HL-60 (cell line): ENCODE measurements at regions not wholly inside any gene's neighbourhood (a gene's known extent, or its start where the extent isn't known, plus 50 kb on each side); places are given as distances from the start of the nearest gene placed in this dataset.

Experiments
- GABPA ChIP-seq: IDR thresholded peaks from 2 replicates; pipeline ENCODE4 v1.6.1; 2012; ENCODE audit warnings: low read depth
- POLR2AphosphoS5 ChIP-seq: IDR thresholded peaks from 2 replicates; pipeline ENCODE4 v1.6.1; 2012; ENCODE audit warnings: low read depth
- REST ChIP-seq: IDR thresholded peaks from 2 replicates; pipeline ENCODE4 v1.6.1; 2012; ENCODE audit warnings: low read depth; ENCODE audit not compliant: insufficient replicate concordance
- SPI1 ChIP-seq: IDR thresholded peaks from 2 replicates; pipeline ENCODE4 v1.6.1; 2012; ENCODE audit warnings: low read depth, mild to moderate bottlenecking, borderline replicate concordance
- TF ChIP-seq, protein P1 (sequence below): IDR thresholded peaks from one replicate; pipeline ENCODE4 v1.5.1; 2011; ENCODE audit warnings: low read length, control low read depth, inconsistent platforms; ENCODE audit not compliant: insufficient read depth

DNA sequence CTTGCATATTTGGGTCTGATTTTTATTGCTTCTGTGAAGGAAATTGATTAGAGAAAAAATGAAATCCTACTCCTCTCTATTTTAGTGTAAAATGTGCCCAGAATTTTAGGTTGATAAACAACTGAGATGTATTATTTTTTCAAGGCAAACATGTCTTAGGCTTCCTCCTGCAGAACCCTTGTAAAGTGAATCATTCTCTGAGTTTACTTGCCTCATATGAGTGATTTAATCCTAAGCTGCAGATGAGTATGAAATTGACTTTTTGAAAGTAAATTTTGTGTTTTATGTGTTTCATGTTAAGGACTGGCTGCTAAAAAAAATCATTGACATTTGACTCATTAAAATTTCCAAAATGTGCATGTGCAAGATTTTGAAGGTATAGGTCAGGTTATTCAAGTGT lies 138.5 kb upstream of the PHACTR1 start:
- TF ChIP-seq, protein P1, sequence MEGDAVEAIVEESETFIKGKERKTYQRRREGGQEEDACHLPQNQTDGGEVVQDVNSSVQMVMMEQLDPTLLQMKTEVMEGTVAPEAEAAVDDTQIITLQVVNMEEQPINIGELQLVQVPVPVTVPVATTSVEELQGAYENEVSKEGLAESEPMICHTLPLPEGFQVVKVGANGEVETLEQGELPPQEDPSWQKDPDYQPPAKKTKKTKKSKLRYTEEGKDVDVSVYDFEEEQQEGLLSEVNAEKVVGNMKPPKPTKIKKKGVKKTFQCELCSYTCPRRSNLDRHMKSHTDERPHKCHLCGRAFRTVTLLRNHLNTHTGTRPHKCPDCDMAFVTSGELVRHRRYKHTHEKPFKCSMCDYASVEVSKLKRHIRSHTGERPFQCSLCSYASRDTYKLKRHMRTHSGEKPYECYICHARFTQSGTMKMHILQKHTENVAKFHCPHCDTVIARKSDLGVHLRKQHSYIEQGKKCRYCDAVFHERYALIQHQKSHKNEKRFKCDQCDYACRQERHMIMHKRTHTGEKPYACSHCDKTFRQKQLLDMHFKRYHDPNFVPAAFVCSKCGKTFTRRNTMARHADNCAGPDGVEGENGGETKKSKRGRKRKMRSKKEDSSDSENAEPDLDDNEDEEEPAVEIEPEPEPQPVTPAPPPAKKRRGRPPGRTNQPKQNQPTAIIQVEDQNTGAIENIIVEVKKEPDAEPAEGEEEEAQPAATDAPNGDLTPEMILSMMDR, result no peak
- TF ChIP-seq POLR2AphosphoS5 (no peak), REST (no peak), GABPA (no peak), SPI1 (no peak)
